HG02678 (cell line): ENCODE measurements at regions not wholly inside any gene's neighbourhood (a gene's known extent, or its start where the extent isn't known, plus 50 kb on each side); places are given as distances from the start of the nearest gene placed in this dataset.

Experiments
- ATAC-seq: cut with Tn5 transposase; IDR thresholded peaks from one replicate; pipeline ENCODE4 v1.9.1; 2021; ENCODE audit warnings: mild to moderate bottlenecking, moderate library complexity; ENCODE audit not compliant: unreplicated experiment

DNA sequence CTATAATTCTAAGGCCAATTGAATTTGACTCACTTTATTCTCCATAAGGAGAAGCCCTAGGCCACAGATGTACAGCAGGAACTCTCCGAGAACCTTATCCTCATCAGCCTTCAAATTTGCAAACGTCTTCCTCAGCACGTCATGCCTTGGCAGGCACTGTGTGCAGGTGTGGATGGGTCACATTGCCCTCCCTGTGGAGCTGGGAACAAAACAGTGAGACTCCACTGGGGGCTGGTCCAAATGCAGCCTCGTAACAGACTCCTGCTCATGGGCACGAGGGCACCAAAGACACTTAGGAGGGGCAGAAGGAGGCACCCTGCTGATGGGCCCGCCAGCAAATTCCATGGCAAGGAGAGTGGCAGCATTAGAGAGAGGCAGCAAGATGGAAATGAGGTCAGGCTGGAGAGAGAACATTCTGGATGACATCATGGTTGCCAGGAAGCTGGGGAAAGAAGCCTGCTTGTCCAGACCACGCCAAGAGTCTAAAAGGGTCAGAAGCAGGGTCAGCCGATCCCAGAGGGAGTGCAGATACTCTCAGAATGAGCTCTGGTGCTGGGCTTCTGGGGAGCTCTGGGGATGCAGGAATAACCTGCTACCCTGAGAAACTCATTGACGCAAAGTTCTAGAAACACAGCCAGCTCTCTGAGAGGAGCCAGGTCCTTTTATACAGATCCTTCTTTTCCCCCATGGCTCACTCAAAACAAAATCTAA lies 242.2 kb downstream of the B3GLCT start:
- no peak for ATAC-seq

DNA sequence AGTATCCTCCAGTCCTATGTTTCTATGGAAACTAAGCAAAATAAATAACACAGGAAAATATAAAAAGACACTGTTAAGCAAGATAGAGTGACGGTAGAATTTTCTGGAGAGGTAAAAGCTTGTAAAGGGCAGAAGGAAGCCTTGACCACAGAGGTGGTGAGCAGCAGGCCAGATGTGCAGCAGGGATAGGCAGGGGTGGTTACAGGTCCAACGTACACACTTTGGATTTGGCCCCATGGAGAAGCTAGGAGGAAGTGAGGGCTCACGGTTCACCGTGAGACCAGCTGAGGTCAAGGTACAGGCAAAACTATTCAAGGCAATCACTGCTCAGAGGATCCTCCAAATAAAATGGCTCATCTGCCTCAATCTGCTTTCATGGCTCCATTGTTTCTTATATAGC lies 242.8 kb downstream of the B3GLCT start:
- ATAC-seq, result no peak

DNA sequence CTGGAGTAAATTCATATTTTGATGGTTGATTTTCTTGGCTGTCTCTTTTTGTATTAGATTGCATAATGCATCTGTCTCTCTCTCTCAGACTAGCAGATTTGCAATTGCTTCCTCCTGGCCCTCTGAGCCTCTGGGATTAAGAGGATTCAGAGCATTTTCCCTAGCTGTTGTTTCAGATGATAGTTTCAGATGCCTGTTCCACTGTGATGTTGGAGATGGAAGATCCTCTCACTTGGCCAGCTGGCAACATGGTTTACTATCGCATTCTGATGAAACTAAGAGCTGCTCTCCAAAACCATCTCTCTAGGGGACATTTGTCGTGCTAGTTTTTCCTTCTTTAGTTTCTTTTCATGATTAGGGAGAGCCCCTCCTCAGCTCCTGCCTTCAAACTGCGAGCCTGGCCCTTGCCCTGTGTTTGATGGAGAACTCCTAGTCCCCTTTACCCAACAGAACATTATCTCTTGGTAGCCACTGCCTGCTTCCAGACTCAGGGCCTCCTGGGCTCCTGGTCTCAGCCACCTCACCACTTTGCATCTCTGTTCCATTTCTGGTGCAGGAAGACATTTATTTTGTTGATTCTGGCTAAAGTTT lies 244.6 kb downstream of the B3GLCT start:
- ATAC-seq, result no peak

DNA sequence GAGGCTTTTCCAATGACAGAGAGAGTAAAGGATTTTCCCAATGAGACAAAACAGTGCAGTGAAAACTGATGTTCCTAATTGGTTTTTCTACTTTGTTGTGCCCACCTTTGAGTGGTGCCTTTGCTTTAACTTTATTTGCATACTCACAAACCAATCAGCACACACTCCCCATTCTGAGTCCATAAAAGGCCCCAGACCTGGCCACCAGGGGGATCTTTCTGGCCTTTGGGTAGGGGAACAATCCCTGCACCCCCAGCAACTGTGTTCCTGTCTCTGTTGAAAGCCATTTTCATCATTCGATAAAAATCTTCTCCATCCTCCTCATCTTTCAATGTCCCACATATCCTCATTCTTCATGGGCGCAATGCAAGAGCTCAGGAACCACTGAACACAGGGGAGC lies 252.8 kb downstream of the B3GLCT start:
- no peak for ATAC-seq

DNA sequence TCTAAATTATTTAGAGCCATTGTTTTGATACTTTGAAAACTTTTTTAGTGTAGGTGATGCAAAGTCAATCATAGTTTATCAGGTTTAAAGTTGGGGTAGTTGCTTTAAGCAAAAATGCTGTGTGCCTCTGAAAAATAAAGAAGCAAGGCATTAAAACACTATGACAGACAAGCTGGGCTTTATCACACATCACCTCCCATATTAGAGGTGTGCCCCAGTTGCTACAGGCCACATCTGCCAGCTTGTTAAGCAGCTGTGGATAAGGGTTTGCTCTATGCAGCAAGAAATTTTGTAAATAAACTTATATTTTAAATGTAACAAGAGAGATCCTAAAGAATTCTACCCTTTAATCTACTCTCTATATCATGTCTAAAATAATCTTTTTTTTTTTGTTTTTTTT lies 255.8 kb downstream of the B3GLCT start:
- no peak for ATAC-seq

DNA sequence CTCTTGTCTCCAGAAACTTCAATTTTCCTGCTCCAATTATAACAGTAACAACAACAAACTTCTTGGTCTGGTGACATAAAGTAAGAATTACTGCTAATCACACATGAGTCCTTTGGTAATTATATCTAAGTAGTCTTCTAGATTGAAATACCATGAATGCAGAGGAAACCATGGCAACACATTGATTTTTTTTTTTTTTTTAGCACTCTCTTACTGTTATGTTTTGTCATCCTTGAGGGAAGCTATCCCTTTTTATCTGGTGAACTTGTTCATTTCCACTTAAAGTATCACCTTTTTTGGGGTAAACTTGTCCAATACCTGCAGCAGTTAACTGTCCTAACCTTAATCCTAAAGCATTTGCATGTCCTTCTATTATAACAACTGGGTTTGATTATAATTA lies 256.3 kb downstream of the B3GLCT start:
- ATAC-seq, result no peak

DNA sequence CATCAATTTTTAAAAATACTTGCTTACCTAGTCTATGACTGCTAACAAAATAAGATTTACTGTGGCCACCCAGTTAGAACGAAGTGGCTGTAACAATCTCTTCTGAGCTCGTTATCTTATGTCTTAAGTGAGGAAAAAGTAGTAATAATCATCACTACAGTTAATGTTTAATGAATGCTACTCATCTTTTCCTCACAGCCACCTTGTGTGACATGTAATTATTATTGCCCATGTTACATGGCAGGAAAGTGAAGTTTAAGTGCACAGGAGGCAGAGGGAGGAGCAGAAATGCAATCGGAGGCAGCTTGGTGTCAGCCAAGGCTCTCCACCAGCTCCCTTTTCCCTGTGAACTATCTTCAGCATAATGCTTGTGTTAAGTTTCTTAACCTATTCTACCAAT lies 260.3 kb downstream of the B3GLCT start:
- no peak for ATAC-seq

DNA sequence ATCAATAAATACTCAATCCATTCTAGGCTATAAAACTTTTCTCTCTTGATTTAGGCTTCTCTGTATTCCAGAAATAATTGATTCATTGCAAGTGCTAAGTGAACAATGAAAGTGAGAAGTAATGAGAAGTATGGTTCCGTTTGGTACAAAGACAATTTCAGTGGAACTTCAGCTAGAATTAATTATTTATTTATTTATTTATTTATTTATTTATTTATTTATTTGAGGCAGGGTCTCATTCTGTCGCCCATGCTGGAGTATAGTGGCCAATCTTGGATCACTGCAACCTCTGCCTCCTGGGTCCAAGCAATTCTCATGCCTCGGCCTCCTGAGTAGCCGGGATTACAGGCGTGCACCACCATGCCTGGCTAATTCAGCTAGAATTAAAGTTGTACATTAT lies 262.1 kb downstream of the B3GLCT start:
- ATAC-seq, result no peak

DNA sequence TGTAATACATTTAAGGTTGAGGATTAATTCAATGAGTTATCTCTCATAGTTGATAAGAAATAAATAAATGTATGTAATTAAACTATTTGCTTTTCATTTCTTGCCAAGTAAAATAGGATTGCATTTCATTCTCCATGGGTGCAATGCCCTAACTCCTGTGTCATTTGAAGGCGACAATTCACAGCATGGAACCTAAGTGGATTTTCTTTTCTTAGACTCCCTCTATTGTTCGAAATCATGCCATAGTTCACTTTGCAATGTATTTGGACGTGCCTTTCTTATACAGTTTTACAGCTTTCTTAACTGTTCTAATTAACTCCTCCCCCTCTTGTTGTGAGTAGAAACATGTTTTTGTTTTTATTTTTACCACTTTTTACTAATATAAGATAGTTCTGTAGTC lies 263.0 kb downstream of the B3GLCT start:
- no peak for ATAC-seq

DNA sequence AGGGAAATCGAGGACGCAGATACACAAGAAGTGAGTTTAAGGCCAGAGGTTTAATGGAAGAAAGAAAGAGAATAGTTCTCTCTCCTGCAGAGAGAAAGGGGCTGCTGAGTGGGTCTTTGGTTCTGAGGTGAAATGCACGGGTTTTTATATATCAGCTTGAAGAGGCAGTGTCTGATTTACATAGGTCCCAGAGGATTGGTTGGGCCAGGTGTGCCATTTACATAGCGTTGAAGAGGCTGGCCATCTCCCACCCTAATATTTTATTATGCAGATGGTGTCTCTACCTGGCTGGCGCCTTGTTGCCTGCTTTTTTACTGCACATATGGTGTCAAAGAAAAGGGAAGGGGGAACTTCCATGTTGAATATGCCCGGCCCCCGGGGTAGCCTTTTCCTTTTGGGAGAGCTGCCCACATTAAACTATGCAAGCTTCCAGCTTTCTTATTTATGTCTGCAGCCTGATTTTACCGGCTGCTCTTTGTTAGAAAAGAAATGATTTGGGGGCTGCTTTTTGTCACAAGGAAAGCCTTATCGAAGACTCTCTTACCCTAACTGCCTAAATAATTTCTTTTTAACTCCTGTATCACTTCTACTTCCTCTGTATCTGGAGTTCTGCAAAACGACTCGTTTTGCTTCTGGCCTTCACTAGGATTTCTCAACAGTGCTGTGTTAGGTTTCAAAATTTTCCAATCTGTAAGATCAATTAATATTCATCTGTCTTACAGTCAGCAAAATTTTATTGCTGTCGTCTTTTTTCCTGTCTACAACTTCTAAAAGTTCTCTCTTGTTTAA lies 268.5 kb downstream of the B3GLCT start:
- ATAC-seq, result no peak

DNA sequence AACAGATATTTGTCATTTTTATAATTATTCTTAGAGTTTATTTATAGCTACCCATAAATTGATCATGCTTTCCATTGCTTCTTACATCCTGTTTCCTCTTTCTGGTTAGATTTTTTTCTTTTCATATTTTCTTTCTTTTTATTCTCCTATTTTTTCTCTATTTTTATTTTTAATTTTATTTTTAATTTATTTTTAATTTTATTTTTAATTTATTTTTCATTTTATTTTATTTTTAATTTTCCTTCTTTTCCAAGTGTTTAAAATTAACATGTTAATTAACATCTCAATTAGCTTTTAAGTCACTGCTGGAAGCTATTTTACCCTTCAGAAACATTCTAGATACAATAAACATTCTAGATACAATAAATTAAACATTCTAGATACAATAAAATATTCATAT lies 269.6 kb downstream of the B3GLCT start:
- no peak for ATAC-seq

DNA sequence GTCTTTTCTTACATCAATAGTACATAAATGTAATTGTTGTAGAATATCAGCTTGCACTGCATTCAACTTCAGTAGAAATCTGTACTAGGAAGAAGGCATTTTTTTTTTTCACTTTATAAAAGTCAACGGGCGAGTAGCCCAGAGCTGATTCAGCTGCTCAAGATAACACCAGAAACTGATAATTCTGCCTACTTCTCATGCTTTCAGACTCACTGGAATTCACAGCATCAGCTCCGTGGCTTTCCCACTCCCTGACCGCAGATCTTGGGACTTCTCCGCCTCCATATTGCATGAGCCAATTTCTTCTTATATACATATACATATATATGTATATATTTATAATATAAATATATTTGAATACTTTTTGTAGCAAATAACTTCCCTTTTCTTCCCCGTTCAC lies 263.1 kb upstream of the RXFP2 start:
- ATAC-seq, result no peak

DNA sequence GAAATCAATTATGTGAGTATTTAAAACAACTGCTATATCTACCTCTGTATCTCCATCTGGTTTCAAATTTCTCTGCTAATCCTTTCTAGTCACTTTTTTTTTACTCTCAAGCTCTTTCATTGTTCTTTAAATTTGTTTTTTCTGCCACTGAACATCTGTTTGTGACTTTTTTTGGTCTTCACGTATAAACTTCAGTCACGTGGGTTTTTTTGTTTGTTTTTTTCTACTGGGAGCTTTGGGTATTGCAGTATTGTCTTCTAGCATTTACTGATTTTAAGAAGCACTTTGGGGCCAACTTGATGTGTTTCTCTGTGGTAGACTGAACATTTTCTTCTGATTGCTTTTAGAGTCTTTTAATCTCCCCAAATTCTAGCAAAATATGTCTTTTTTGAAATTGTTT lies 262.6 kb upstream of the RXFP2 start:
- no peak for ATAC-seq

DNA sequence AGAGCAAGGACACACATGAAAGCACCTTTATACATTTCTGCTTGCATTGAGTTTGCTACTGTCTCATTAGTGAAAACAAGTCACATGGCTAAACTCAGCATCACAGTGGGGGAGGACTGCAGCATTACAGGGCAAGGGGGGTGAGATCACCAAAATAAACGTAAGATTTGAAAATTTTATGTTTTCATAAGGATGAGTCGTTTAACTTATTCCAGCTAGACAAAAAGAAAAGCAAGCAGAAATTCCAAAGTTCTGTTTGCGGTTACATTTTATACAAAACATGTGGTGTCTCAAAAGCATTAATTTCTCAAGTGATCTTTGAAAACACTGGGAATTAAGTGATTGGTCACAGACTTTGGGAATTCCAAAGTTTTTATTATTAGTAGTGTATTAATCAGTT lies 261.4 kb upstream of the RXFP2 start:
- no peak for ATAC-seq

DNA sequence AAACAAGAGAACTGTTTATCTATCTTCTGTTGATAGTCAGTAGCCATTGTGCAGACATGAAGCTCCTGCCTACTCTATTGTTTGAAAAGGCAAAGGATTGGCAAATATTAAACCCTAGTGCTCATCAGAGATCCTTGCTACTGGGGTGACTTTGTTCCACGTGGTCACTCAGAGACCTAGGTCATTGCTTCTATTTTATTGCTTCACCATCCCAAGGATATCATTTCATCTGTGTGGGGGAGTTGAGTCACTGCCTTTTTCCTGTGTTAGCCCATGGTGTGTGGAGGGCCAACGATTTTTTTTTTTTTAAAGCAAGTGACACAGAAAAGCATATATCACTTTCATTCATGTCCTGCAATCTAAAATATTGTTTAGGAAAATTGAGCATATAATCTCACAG lies 254.1 kb upstream of the RXFP2 start:
- no peak for ATAC-seq

DNA sequence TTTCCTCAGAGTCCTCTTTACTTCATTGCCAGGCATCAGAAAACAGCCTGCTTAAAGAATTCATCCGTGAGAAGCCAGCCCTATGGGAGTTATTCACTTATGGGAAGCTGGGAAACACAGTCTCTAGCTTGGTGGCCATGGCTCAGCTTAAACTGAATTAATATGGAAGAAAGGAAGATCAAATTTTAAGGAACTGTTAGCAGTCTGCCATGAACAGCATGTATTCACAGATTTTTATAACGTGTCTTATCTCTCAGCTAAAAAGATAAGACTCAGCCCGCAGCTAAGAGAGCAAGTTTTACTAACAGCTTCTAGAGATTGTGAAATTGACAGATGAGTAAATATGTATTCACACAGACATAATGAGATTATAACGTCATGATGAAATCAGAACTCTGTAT lies 253.7 kb upstream of the RXFP2 start:
- ATAC-seq, result no peak

DNA sequence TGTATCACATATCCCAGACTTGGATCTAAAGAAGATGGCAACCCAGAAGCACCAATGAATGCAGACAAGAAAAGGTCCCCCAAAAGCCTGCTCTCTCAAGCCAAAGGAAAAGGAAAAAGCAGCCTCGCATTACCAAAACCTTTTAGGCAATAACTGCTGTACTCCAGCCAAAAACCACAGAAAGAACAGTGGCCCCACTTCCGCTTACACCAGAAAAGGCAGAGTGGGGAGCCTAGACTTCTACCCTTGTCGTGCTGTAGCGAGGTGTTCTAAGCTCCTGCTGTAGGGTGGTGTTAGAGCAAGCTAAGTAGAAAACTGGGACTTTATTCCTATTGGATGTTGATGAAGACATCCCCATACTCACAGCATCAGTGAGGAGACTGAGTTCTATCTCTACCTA lies 244.0 kb upstream of the RXFP2 start:
- no peak for ATAC-seq

DNA sequence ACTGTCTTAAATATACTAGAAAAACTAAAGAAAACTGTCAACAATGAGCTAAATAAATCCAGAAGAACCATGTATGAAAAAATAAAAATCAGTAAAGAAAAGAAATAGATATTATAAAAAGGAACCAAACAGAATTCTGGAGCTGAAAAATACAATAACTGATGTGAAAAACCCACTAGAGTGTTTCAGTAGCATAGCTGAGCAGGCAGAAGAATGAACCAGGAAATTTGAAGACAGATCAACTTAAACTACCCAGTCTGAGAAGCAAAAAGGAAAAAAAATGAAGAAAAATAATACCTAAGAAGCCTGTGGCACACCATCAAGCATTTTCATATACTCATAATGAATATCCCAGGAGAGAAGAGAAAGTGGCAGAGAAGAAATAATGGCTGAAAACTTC lies 240.1 kb upstream of the RXFP2 start:
- ATAC-seq, result no peak

DNA sequence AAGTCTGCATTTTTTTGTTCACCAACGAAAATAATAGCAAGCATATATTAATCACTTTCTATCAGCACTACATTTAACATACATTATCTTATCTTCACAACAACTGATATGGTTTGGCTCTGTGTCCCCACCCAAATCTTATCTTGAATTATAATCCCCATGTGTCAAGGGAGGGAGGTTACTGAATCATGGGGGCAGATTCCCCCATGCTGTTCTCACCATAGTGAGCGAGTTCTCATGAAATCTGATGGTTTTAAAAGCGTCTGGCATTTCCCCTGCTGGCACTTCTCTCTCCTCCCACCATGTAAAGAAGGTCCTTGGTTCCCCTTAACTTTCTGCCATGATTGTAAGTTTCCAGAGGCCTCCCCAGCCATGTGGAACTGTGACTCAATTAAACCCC lies 235.7 kb upstream of the RXFP2 start:
- ATAC-seq, result no peak

DNA sequence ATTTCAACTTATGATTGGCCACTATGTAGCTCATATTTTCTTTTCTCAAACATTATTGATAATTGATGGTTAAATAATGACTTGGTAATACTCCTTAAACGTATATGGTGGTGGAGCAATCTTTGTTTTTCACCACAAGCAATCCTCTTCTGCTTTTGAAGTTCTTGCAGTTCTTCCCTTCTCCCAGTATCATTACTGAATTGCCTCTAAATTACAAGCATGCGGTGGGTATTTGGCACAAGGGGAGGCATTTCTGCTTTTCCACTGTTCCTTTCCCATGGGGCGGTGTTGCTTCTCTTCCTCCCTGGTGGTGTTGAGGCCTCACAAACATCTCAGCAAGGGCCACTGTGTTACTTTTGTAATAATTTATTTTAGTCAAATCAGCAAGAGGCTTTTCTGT lies 234.4 kb upstream of the RXFP2 start:
- no peak for ATAC-seq

DNA sequence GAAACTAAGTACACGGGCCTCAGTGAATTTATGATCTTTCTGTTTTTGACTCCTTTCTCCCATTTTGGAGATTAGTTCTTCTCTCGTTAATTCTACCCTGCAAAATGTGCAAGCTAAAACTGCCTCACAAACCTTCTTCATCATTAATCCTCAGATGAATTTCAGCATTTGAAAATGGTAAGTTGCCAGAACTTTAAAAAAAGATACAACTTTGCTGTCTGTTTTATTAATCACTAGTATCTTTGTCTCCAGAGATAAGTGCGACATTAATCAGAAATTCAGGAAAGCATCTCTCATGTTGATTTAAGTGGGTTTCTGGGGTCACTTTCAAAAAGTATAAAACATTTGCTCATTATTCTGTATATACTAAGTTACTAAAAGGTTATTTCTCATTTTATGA lies 227.0 kb upstream of the RXFP2 start:
- ATAC-seq, result no peak

DNA sequence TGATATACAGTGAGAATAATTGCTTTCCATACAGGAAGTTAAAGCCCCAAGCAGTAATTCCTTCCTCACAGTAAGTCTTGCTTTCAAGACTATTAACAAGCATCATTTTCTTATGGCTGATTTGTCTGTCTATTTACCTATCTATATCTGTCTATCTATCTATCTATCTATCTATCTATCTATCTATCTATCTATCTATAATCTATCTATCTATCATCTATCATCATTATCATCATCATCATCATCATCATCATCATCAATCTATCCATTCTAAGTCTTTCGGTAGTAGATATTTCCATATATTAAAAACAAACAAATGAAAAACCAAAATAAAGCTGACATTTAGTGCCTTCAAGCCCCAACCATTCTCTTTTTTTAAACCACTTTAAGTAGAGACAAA lies 224.4 kb upstream of the RXFP2 start:
- ATAC-seq, result no peak
